ENCODE measurements at regions not wholly inside any gene's neighbourhood (a gene's known extent, or its start where the extent isn't known, plus 50 kb on each side); places are given as distances from the start of the nearest gene placed in this dataset.

DNA sequence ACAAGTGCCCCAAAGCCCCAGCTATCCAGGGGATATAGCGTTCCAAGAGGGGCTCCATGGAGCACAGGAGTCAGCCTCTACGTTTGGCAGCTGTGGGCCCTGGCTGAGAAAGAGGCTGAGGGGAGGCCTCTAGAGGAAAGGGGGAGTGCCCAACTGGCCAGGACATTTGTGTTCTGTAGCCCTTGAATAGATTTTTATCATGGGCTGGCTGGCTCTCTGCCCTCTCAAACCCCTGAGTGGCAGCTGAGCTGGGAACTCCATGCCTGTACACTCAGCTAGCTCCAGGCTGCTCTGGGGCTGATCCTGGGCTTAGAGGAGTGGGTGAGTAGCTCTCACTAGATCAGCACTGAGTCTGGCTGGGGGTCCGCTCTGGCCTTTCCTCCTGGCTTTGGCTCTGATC, 285.0 kb downstream of the ZSWIM6 start:
- Histone ChIP-seq H3K36me3 (ENCODE audit: insufficient read depth, low read length) (no peaks in the 10 kb centered on the region), H3K9ac (ENCODE audit: low read depth, low read length) (no peak overlapping the region), H3K9me3 (ENCODE audit: control insufficient read depth, insufficient read depth, low read length) (no peaks in the 10 kb centered on the region), H3K4me1 (ENCODE audit: insufficient read depth, low read length) (no peaks in the 10 kb centered on the region; the same call in 1 of the 2 replicates)

DNA sequence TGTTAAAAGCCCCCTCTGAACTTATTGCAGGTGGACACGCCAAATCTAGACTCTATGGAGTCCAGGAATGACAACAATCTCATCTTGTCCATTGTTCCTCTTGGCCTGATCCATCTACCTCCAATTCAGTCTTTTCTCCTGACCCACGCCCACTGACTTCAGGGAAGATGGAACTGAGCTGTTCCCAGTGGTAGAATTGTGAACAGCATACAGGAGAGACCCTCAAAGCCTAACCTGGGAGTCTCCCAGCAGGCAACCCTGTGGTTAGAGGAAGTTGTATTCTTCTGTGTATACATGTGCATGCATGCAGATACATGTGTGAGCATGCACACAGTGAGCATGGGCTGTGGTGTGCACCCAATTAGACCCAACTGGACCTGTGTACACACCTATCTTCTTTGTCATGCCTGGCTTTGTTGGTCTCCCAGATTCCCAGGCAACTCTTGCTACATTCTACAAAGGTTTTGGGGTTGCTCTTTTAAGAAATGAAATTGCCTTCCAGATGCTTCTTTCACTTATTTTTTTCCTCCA, 286.0 kb downstream of the ZSWIM6 start:
- Histone ChIP-seq H3K9ac (ENCODE audit: low read depth, low read length) (no peak overlapping the region), H3K9me3 (ENCODE audit: control insufficient read depth, insufficient read depth, low read length) (no peaks in the 10 kb centered on the region), H3K4me1 (ENCODE audit: insufficient read depth, low read length) (no peaks in the 10 kb centered on the region), H3K36me3 (ENCODE audit: insufficient read depth, low read length) (no peaks in the 10 kb centered on the region)

DNA sequence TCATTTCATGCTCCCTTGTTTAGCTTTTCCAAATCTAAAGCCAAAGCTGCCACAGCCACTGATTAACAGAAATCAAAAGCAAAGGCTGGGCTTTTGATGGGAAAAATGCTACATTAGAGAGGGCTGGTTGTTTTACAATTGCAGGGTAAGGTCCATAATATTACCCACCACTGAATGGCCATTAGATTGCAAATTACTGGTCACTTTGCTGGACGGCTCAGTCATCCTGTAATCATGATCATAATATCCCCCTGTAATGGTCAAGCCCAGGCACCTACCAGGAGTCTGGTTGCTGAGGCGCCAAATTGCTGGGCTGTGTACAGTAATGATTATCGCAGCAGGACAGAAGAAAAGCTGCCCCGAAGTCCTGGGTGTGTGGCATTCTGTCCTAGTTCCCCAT, 286.5 kb downstream of the ZSWIM6 start:
- Histone ChIP-seq H3K36me3 (ENCODE audit: insufficient read depth, low read length) (no peaks in the 10 kb centered on the region), H3K4me1 (ENCODE audit: insufficient read depth, low read length) (no peaks in the 10 kb centered on the region), H3K9ac (ENCODE audit: low read depth, low read length) (no peak overlapping the region), H3K9me3 (ENCODE audit: control insufficient read depth, insufficient read depth, low read length) (no peaks in the 10 kb centered on the region)

DNA sequence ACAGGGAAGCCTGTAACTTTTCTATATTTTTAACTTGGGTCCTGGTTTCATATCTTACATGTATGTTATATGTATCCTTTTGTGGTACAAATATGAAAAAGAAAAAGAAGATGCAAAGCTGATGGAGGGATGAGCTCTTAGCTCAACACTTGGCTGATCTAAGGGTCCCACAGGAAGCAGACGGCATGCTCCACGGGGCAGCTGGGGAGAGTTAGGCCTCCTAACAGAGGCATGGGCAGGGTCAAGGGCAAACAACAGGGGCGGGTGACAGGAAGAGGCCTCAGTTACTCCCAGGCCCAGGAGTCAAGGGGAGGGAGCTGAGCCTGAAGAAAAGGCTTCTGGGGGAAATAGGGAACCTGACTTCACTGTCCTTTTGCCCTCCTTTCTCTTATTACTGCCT, 287.2 kb downstream of the ZSWIM6 start:
- no peaks in the 10 kb centered on the region for H3K9me3 ChIP-seq (ENCODE audit: control insufficient read depth, insufficient read depth, low read length)
- H3K9ac ChIP-seq (ENCODE audit: low read depth, low read length), result no peak overlapping the region
- no peaks in the 10 kb centered on the region for H3K4me1 ChIP-seq (ENCODE audit: insufficient read depth, low read length)
- no peaks in the 10 kb centered on the region for H3K36me3 ChIP-seq (ENCODE audit: insufficient read depth, low read length)

DNA sequence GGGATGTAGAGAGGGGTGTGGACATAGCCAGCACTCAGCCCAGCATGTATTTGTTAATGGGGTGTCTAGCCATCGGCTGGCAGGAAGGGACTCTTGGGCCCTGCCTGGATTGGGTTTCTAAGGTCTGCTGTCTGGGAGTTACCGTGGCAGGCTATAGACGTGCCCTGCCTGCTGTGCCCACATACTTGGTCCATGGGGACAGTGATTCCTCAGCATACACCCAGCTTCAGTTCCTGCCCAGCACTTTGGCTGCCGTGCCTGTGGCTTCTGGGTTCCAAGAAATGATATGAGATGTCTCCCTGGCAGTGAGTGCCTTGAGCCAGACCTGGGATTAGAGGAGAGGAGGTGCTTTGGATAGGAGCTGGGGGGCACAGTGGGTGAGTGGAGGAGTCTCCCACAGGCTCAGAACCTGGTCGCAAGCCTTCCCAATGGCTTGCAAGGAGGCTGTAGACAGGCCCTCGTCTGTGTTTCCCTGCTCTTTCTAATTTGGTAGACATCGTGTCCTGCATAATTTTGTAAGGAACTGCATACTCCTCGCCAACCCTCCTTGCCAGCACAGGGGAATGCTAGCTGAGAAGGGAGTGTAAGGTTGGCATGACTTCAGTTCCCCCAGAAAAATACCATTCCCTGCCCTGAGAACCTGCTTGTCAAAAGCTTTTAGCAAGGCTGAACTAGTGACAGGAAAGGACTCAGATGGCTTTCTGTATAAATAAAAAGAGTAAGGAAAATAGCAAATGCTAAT, 287.9 kb downstream of the ZSWIM6 start:
- no peaks in the 10 kb centered on the region for H3K4me1 ChIP-seq (ENCODE audit: insufficient read depth, low read length)
- H3K9me3 ChIP-seq (ENCODE audit: control insufficient read depth, insufficient read depth, low read length), result no peaks in the 10 kb centered on the region
- H3K36me3 ChIP-seq (ENCODE audit: insufficient read depth, low read length), result no peaks in the 10 kb centered on the region
- H3K9ac ChIP-seq (ENCODE audit: low read depth, low read length), result no peak overlapping the region

DNA sequence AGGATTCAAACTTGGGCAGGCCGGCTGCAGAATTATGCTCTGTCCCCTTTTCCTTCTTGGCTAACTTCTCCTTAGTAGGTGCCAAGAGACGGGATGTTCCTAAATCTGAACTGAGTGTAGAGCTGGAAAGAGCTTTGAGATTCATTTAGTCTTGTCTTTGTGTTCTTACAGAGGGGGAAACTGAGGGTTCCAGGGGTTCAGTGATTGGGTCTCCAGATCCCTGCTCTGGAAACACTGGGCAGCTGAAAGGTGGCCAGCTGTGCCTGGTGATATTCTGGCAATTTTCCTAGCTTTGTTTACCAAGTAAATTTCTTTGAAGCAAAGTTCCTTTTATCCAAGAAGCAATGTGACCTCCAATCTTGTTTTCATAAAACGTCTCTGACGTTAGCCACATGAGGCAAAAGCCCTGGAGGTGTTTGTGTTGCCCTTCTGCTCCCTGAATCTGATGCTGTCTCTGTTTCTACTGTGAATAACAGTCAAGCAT, 288.7 kb downstream of the ZSWIM6 start:
- H3K36me3 ChIP-seq (ENCODE audit: insufficient read depth, low read length), result no peaks in the 10 kb centered on the region
- no peaks in the 10 kb centered on the region for H3K9me3 ChIP-seq (ENCODE audit: control insufficient read depth, insufficient read depth, low read length)
- H3K4me1 ChIP-seq (ENCODE audit: insufficient read depth, low read length), result no peaks in the 10 kb centered on the region
- H3K9ac ChIP-seq (ENCODE audit: low read depth, low read length), result no peak overlapping the region

DNA sequence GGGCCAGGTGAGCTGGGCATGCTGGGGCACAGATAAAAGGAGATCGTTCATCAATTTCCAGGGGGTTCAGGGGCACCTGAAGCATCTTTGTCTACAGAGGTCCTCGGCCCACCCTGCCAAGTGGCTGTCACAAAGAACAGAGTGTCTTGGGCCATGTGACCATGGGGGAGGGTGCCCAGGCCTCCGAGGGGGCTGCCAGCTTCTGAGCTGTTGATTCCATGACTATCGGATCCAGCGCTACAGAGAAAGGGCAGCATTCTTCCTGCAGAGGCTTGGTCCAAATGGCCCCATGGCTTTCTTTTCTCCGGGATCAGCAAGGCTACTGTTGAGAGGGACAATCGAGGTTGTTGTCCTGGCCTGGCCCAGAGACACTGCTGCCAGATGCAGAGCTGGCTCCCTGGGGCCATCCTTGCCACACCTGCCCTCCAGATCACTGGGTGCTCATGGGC, 289.2 kb downstream of the ZSWIM6 start:
- Histone ChIP-seq H3K36me3 (ENCODE audit: insufficient read depth, low read length) (no peaks in the 10 kb centered on the region), H3K9me3 (ENCODE audit: control insufficient read depth, insufficient read depth, low read length) (no peaks in the 10 kb centered on the region), H3K9ac (ENCODE audit: low read depth, low read length) (no peak overlapping the region), H3K4me1 (ENCODE audit: insufficient read depth, low read length) (no peaks in the 10 kb centered on the region)

DNA sequence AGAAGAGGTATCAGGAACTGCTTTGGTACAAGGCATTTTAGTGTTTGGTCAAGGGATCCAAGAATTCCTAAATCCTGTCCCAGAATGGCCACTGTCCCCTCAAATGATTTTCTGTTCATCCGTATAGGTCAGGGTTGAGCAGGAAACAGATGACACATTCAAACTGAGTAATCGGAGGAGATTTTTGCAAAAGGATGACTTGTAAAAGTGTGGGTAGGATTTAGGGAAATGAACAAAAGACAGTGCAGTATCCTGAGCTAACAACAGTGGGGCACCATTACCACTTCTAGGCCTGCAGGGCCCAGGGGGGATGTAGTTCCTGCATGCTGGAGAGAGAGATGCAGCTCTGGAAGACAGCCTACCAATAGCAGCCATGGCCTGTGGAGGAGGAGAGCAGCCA, 290.1 kb downstream of the ZSWIM6 start:
- no peaks in the 10 kb centered on the region for H3K36me3 ChIP-seq (ENCODE audit: insufficient read depth, low read length)
- no peaks in the 10 kb centered on the region; the same call in 1 of the 2 replicates for H3K4me1 ChIP-seq (ENCODE audit: insufficient read depth, low read length)

DNA sequence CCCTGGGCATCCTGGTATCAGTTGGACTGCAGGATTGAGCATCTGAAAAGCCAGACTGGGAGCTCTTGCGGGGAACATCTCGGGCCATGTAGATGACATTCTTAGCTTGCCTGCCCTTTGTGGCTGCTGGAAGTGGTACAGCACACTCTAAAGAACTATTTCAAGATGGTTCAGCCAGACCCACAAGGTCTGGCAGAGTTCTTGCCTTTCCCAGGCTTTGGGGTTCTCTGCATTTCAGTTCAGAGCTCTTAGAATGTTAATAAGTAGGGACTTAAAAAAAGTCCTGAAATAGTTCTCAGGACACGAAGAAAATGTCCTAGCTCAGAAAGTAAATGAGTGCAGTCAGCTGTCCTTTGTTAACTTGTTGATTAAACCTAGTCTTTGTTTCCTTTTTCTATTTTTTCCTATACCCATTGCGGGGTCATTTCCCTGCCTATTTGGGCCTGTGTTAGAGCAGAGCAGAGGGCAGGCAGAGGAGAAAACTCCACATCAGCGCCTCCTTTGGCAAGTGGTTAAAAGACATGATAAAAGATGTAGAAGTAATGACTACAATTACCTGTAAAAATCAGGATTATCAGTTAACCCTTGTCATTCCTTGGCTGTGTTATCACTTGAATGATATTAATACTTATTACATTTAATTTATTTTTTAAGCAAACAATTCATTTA, 291.5 kb downstream of the ZSWIM6 start:
- Histone ChIP-seq H3K9ac (ENCODE audit: low read depth, low read length) (no peak overlapping the region), H3K9me3 (ENCODE audit: control insufficient read depth, insufficient read depth, low read length) (no peaks in the 10 kb centered on the region), H3K36me3 (ENCODE audit: insufficient read depth, low read length) (no peaks in the 10 kb centered on the region), H3K4me1 (ENCODE audit: insufficient read depth, low read length) (no peaks in the 10 kb centered on the region; the same call in 1 of the 2 replicates)

More for the DNA sequence above, 290.1 kb downstream of the ZSWIM6 start:
- Histone ChIP-seq H3K9me3 (ENCODE audit: control insufficient read depth, insufficient read depth, low read length) (no peaks in the 10 kb centered on the region), H3K9ac (ENCODE audit: low read depth, low read length) (no peak overlapping the region)

DNA sequence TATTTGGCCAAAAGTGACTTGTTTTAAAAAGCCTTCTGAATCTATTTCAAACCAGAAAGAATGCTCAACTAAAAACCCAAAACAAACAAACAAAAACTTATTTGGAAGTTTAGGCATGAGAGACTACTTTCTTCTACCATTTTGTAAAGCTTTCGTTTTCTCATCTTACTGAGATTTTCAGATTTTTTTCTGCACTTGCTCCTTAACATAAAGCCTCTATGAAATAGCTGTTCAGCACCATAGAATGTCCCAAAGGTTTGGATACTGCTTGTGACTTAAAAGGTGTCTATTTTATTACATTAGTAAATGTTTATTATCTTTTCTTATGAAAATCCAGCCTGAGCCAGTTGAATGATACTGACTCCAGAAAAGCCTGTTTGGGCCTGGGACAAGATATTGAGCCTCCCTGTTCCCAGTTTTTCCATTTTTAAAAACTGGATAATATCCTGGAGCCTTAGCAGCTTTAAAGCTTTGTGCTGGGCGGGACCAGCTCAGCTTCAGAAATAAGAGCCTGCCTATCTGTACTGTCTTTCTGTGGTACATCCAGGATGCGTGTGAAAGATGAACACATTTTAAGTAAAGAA, 292.6 kb downstream of the ZSWIM6 start:
- Histone ChIP-seq H3K9ac (ENCODE audit: low read depth, low read length) (0 out of 2 replicates have a peak overlapping the region, but pooled peaks have one; percentile 68), H3K9me3 (ENCODE audit: control insufficient read depth, insufficient read depth, low read length) (no peaks in the 10 kb centered on the region), H3K36me3 (ENCODE audit: insufficient read depth, low read length) (no peaks in the 10 kb centered on the region), H3K4me1 (ENCODE audit: insufficient read depth, low read length) (no peaks in the 10 kb centered on the region; the same call in 1 of the 2 replicates)

DNA sequence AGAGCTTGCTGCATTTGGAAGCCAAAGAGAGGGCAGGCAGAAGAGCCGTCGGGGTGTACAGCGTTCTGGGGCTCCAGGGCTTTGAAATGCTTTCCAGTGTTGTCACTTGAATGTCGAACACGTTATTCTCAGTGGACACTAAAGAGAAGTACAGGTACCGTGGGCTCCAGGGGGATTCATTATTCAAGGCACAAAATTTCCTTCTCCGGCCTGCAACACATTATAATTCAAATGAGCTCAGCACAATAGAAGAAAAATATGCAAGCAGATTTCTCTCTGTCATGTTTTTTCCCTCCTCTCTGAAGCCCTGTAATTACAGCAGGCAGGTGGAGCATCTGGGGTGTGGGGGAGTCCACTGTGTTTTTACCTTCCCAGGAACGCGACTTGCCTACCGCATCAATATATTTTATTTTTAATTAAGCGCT, 293.1 kb downstream of the ZSWIM6 start:
- H3K4me1 ChIP-seq (ENCODE audit: insufficient read depth, low read length), result no peaks in the 10 kb centered on the region; the same call in 1 of the 2 replicates
- no peaks in the 10 kb centered on the region for H3K9me3 ChIP-seq (ENCODE audit: control insufficient read depth, insufficient read depth, low read length)
- H3K9ac ChIP-seq (ENCODE audit: low read depth, low read length), result peak overlapping the region; percentile 68; the same call in 1 of the 2 replicates
- no peaks in the 10 kb centered on the region for H3K36me3 ChIP-seq (ENCODE audit: insufficient read depth, low read length)

DNA sequence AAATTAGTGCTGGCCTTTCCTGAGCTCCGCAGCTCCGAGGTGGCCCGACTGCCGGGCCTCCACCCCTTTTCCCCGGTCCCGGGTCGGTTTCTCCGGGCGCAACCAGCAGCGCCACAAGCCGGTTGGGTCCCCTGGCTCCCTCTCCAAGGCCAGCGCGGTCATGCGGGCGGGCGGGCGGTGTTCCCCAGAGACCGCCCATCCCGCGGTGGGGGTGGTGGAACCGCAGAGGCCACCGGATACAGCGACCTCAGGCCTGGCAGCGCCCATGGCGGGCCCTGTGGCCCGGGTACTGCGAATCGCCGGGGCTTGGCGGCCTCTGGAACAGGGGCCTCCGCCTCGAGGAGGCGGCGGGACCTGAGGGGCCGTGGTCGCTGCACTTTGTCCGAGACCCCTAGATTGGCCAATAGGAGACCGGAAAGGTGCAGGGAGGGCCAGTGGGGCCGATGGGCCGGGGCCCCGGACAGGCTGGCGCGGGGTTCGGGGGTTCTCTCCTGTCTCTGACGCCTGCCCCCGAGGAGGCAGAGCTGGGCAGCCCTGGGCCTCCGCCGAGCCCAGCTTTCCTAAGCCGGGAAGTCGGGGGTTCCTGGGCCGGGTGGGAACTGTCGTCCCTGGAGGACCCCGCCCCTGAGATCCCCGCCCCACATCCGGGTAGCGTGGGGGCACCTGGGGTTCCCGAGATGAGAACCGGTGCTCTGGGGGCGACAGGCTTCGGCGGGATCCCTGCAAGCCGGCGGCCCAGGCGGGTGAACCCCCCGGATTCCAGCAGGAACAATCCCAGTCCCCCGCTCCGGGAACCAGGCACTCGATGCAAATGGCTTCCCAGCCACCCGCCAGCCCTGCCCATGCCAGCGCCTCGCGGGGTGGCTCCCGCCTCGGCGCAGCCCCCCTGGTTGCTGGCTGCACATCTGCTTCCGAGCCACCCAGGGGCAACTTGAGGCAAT, 293.9 kb downstream of the ZSWIM6 start:
- Histone ChIP-seq H3K4me1 (ENCODE audit: insufficient read depth, low read length) (no peaks in the 10 kb centered on the region; the same call in 1 of the 2 replicates), H3K9me3 (ENCODE audit: control insufficient read depth, insufficient read depth, low read length) (no peaks in the 10 kb centered on the region), H3K36me3 (ENCODE audit: insufficient read depth, low read length) (no peaks in the 10 kb centered on the region), H3K9ac (ENCODE audit: low read depth, low read length) (peak overlapping the region; percentile 68; the same call in 1 of the 2 replicates)

DNA sequence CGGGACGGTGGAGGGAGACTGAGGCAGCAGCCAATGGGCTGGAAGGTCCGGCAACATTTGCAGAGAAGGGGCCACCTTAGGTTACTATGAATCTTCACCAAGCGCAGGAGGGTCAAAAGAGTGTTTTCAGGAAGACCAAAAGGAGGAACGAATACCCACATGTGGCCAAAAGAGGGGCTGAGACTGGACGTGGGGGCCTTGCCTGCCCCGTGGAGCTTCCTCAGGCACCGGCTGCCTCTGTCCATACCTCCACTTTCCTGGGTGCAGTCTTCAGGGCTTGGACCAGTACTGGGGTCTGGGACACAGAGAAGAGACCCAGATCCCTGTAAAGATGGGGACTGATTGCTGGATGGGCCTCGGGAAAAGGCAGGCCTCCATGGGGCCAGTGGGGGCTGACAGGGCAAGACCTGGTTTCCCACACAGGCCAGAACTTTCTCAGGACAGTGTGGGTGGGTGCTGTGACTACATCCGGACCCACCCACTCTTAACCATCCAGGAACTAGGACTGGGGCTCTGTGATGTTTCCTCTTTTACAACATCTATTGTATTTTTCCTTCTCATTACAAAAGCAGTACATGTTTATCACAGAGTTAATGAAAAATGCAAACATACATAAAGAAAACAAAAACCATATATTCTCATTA, 294.7 kb downstream of the ZSWIM6 start:
- Histone ChIP-seq H3K9ac (ENCODE audit: low read depth, low read length) (peak overlapping the region; percentile 68; the same call in 1 of the 2 replicates), H3K9me3 (ENCODE audit: control insufficient read depth, insufficient read depth, low read length) (no peaks in the 10 kb centered on the region), H3K4me1 (ENCODE audit: insufficient read depth, low read length) (peaks cover 7% of the 10 kb centered on the region; the same call in 1 of the 2 replicates), H3K36me3 (ENCODE audit: insufficient read depth, low read length) (no peaks in the 10 kb centered on the region)
